ENCODE measurements at regions not wholly inside any gene's neighbourhood (a gene's known extent, or its start where the extent isn't known, plus 50 kb on each side); places are given as distances from the start of the nearest gene placed in this dataset.

DNA sequence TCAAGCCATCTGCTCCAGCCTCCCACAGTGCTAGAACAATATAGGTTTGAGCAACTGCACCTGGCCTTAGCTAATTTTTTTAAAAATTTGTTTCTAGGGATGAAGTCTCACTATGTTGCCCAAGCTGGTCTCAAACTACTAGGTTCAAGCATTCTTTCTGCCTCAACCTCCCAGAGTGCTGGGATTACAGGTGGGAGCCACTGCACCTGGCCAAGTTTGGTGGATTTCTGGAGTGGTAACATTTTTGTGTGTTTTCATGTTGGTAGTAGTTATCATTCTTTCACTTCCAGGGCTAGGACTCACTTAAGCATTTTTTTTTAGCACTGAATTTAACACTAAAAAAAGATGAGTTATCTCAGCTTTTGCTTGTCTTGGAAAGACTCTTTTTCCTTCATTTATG, 328.0 kb upstream of the RGS6 start:
- H3K4me1 ChIP-seq (ENCODE audit: insufficient read depth, low read length): peaks cover 4% of the 10 kb centered on the region; the same call in 1 of the 2 replicates
- H4K8ac ChIP-seq (replicated peaks; ENCODE audit: insufficient read length, low read depth, low read length): no peak overlapping the region
- H3K18ac ChIP-seq (ENCODE audit: insufficient read length, low read depth, low read length): no peak overlapping the region
- H3K56ac ChIP-seq (ENCODE audit: insufficient read length, low read depth, low read length): no peak overlapping the region
- H4K91ac ChIP-seq (ENCODE audit: insufficient read length, low read depth, low read length): no peak overlapping the region
- no peak overlapping the region for H2BK120ac ChIP-seq (ENCODE audit: low read depth, low read length, poor library complexity, severe bottlenecking)
- DNase-seq: no peak
- H3K4me3 Mint-ChIP-seq: no peak overlapping the region
- H4K5ac ChIP-seq (ENCODE audit: insufficient read length, low read depth, low read length): no peak overlapping the region
- H3K79me2 ChIP-seq (ENCODE audit: insufficient read depth, low read length): peaks cover 4% of the 10 kb centered on the region; the same call in 1 of the 2 replicates
- H2BK15ac ChIP-seq (ENCODE audit: low read depth, low read length): no peak overlapping the region
- H3K4me2 ChIP-seq (ENCODE audit: insufficient read depth, insufficient read length, low read length): no peak overlapping the region
- H2BK12ac ChIP-seq (ENCODE audit: insufficient read length, low read depth, low read length): no peak overlapping the region
- H3K79me1 ChIP-seq (ENCODE audit: insufficient read depth, low read depth, low read length, poor library complexity, severe bottlenecking): peaks cover 3% of the 10 kb centered on the region
- no peak overlapping the region for H3K23ac ChIP-seq (ENCODE audit: insufficient read length, low read depth, low read length)
- H3K36me3 Mint-ChIP-seq (ENCODE audit: insufficient read depth in 1 of 3, low read depth in 3 of 3): peaks cover 10 to 13% (median 12%) of the 10 kb centered on the region in 3 experiments
- TF ChIP-seq, protein P1, sequence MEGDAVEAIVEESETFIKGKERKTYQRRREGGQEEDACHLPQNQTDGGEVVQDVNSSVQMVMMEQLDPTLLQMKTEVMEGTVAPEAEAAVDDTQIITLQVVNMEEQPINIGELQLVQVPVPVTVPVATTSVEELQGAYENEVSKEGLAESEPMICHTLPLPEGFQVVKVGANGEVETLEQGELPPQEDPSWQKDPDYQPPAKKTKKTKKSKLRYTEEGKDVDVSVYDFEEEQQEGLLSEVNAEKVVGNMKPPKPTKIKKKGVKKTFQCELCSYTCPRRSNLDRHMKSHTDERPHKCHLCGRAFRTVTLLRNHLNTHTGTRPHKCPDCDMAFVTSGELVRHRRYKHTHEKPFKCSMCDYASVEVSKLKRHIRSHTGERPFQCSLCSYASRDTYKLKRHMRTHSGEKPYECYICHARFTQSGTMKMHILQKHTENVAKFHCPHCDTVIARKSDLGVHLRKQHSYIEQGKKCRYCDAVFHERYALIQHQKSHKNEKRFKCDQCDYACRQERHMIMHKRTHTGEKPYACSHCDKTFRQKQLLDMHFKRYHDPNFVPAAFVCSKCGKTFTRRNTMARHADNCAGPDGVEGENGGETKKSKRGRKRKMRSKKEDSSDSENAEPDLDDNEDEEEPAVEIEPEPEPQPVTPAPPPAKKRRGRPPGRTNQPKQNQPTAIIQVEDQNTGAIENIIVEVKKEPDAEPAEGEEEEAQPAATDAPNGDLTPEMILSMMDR (conservative IDR thresholded peaks at IDR 0.05): no peak
- no peak overlapping the region for H3K4ac ChIP-seq (ENCODE audit: low read depth, low read length)
- no peak overlapping the region for H2BK5ac ChIP-seq (ENCODE audit: insufficient read length, low read length)
- no peaks in the 10 kb centered on the region for H3K23me2 ChIP-seq (ENCODE audit: insufficient read length, low read depth, low read length, poor library complexity, severe bottlenecking)
- no peaks in the 10 kb centered on the region for H4K20me1 ChIP-seq (ENCODE audit: control insufficient read depth, insufficient read depth, insufficient read length)
- H3K4me1 Mint-ChIP-seq: peaks cover 24 to 30% of the 10 kb centered on the region in 2 experiments
- no peak overlapping the region for H2AK5ac ChIP-seq (ENCODE audit: insufficient read length, low read length)
- peaks cover 19% of the 10 kb centered on the region for H3K27me3 Mint-ChIP-seq (ENCODE audit: low read depth)
- no peak overlapping the region for H3K27ac ChIP-seq (ENCODE audit: insufficient read length, low read depth, low read length)
- no peaks in the 10 kb centered on the region for H3K27me3 ChIP-seq (ENCODE audit: insufficient read depth, low read length)
- no peaks in the 10 kb centered on the region for H3K9me3 ChIP-seq (ENCODE audit: control insufficient read depth, low read depth, low read length)
- no peak overlapping the region for H3K14ac ChIP-seq (ENCODE audit: insufficient read depth, low read length)
- peaks cover 12 to 13% of the 10 kb centered on the region in 2 experiments for H3K9me3 Mint-ChIP-seq
- no peak overlapping the region for H3T11ph ChIP-seq (ENCODE audit: low read length)
- H3K9ac ChIP-seq (ENCODE audit: extremely low read depth, insufficient read length, low read length): no peak overlapping the region
- H2AFZ ChIP-seq (ENCODE audit: low read length): no peak overlapping the region
- H2BK20ac ChIP-seq (ENCODE audit: low read depth, low read length, poor library complexity, severe bottlenecking): no peak overlapping the region
- H3K27ac Mint-ChIP-seq: no peak overlapping the region
